Keratinocyte (primary cell): ENCODE measurements at regions not wholly inside any gene's neighbourhood (a gene's known extent, or its start where the extent isn't known, plus 50 kb on each side); places are given as distances from the start of the nearest gene placed in this dataset.

Experiments
- DNase-seq: peaks from one replicate; pipeline ENCODE4 v3.0.0-alpha.2; 2011; ENCODE audit warnings: low read depth, missing footprints, low spot score
- FAIRE-seq: peaks from 2 replicates; lab custom pipeline; 2011; peaks lifted over from hg19 to GRCh38; lab: Jason Lieb, UNC
- H2AFZ ChIP-seq: 2 replicates; pipeline ENCODE4 v1.6.0; 2012; ENCODE audit warnings: low read length, control low read depth, inconsistent platforms; ENCODE audit not compliant: control insufficient read depth
- H3K27ac ChIP-seq: 2 replicates; pipeline ENCODE4 v1.5.1; 2011; ENCODE audit warnings: low read length; ENCODE audit not compliant: control insufficient read depth, insufficient read depth
- H3K27me3 ChIP-seq: 3 replicates; pipeline ENCODE4 v1.6.0; 2011; ENCODE audit warnings: low read length; ENCODE audit not compliant: control insufficient read depth, insufficient read depth; ENCODE audit errors: extremely low read depth
- H3K36me3 ChIP-seq, 2 experiments: 2 replicates in 1 of 2; 3 replicates in 1 of 2; pipeline ENCODE4 v1.5.1; 2011; ENCODE audit warnings: low read length in 2 of 2, mild to moderate bottlenecking in 1 of 2; ENCODE audit not compliant: control insufficient read depth in 2 of 2, insufficient read depth in 2 of 2; ENCODE audit errors: extremely low read depth in 1 of 2
- H3K4me1 ChIP-seq: 3 replicates; pipeline ENCODE4 v1.5.1; 2011; ENCODE audit warnings: low read length; ENCODE audit not compliant: control insufficient read depth, insufficient read depth; ENCODE audit errors: extremely low read depth
- H3K4me2 ChIP-seq: 3 replicates; pipeline ENCODE4 v1.6.0; 2011; ENCODE audit warnings: low read depth, low read length; ENCODE audit not compliant: control insufficient read depth, insufficient read depth; ENCODE audit errors: extremely low read depth
- H3K4me3 ChIP-seq, 3 experiments: fragments of 200-600 bp in 1 of 3; sonication (generic) in 1 of 3; 2 replicates in 2 of 3; 3 replicates in 1 of 3; pipeline ENCODE4 v1.5.1; 2011 to 2016; ENCODE audit warnings: low read length in 3 of 3, mild to moderate bottlenecking in 3 of 3, control low read depth in 2 of 3, inconsistent platforms in 1 of 3, low read depth in 1 of 3, mixed read lengths in 1 of 3, mixed run types in 1 of 3, moderate library complexity in 1 of 3; ENCODE audit not compliant: control insufficient read depth in 2 of 3, insufficient read depth in 2 of 3; ENCODE audit errors: extremely low read depth in 1 of 3
- H3K79me2 ChIP-seq: 2 replicates; pipeline ENCODE4 v1.6.0; 2012; ENCODE audit warnings: low read length; ENCODE audit not compliant: control insufficient read depth, insufficient read depth
- H3K9ac ChIP-seq: 3 replicates; pipeline ENCODE4 v1.6.0; 2011; ENCODE audit warnings: low read length; ENCODE audit not compliant: control insufficient read depth, insufficient read depth; ENCODE audit errors: extremely low read depth
- H3K9me1 ChIP-seq: 3 replicates; pipeline ENCODE4 v1.6.0; 2011; ENCODE audit warnings: low read length; ENCODE audit not compliant: control insufficient read depth, insufficient read depth; ENCODE audit errors: extremely low read depth
- H3K9me3 ChIP-seq: 2 replicates; pipeline ENCODE4 v1.5.1; 2012; ENCODE audit warnings: low read depth, low read length; ENCODE audit not compliant: control insufficient read depth
- H4K20me1 ChIP-seq: 3 replicates; pipeline ENCODE4 v1.6.0; 2011; ENCODE audit warnings: low read length; ENCODE audit not compliant: control insufficient read depth, insufficient read depth; ENCODE audit errors: extremely low read depth
- CTCF ChIP-seq, 3 experiments: IDR thresholded peaks in 1 of 3; conservative IDR thresholded peaks in 1 of 3; optimal IDR thresholded peaks in 1 of 3; 2 replicates in 2 of 3; 3 replicates in 1 of 3; pipeline versions ENCODE3 to v1.5.1; 2011; ENCODE audit warnings: low read length in 3 of 3, mild to moderate bottlenecking in 3 of 3, moderate library complexity in 2 of 3, control low read depth in 1 of 3, inconsistent platforms in 1 of 3; ENCODE audit not compliant: insufficient read depth in 2 of 3; ENCODE audit errors: extremely low read depth in 1 of 3
- EZH2 ChIP-seq: IDR thresholded peaks from one replicate; pipeline ENCODE4 v1.6.1; 2012; ENCODE audit warnings: inconsistent platforms, mild to moderate bottlenecking, low read length, moderate library complexity
- dilution Hi-C: fragments of 300-500 bp; cut with MboI; formaldehyde crosslinking; loops from one replicate; pipeline ENCODE4 v1.7.0; 2020; ENCODE audit warnings: low sequenced_read_pairs; ENCODE audit not compliant: extremely low pct_ligation_motif_present

GRCh38 chrX:69234624-69235023 lies 69.4 kb upstream of the PJA1 start:
- H2AFZ ChIP-seq: no peak overlapping the region
- H3K27ac ChIP-seq: no peak overlapping the region
- H3K9me3 ChIP-seq: peaks cover 4% of the 10 kb centered on the region
- H3K36me3 ChIP-seq: no peaks in the 10 kb centered on the region
- no peak for DNase-seq
- H3K4me3 ChIP-seq: no peak overlapping the region
- no peak for TF ChIP-seq CTCF (optimal IDR thresholded peaks at IDR 0.05 in 1 of 3, IDR thresholded peaks at IDR 0.05 in 1 of 3, conservative IDR thresholded peaks at IDR 0.05 in 1 of 3; ENCODE audit: extremely low read depth in 1 of 3, insufficient read depth in 2 of 3, low read length in 3 of 3)
- H3K4me2 ChIP-seq: no peak overlapping the region
- dilution Hi-C loops: no loop called here
- H3K79me2 ChIP-seq: no peaks in the 10 kb centered on the region
- peaks cover 15% of the 10 kb centered on the region for H3K4me1 ChIP-seq
- no peak for FAIRE-seq
- H3K27me3 ChIP-seq: no peaks in the 10 kb centered on the region
- H3K9ac ChIP-seq: no peak overlapping the region
- no peaks in the 10 kb centered on the region for H4K20me1 ChIP-seq
- H3K9me1 ChIP-seq: no peaks in the 10 kb centered on the region

GRCh38 chrX:69232945-69233344 lies 67.7 kb upstream of the PJA1 start:
- FAIRE-seq: peak; percentile 77

More at GRCh38 chrX:69232945-69233344, 67.7 kb upstream of the PJA1 start:
- Histone ChIP-seq H2AFZ (no peak overlapping the region), H3K27ac (no peak overlapping the region), H3K4me2 (no peak overlapping the region), H3K4me3 (no peak overlapping the region), H3K4me1 (peaks cover 20% of the 10 kb centered on the region), H3K9ac (no peak overlapping the region), H3K27me3 (no peaks in the 10 kb centered on the region), H3K9me1 (no peaks in the 10 kb centered on the region), H3K36me3 (no peaks in the 10 kb centered on the region), H3K9me3 (peaks cover 4% of the 10 kb centered on the region), H4K20me1 (no peaks in the 10 kb centered on the region), H3K79me2 (no peaks in the 10 kb centered on the region)
- dilution Hi-C loops: no loop called here
- TF ChIP-seq CTCF (optimal IDR thresholded peaks at IDR 0.05 in 1 of 3, IDR thresholded peaks at IDR 0.05 in 1 of 3, conservative IDR thresholded peaks at IDR 0.05 in 1 of 3; ENCODE audit: extremely low read depth in 1 of 3, insufficient read depth in 2 of 3, low read length in 3 of 3): no peak
- TF ChIP-seq EZH2: no peak
- DNase-seq: no peak
